Lower leg skin (tissue), 4 donors: ENCODE measurements at regions not wholly inside any gene's neighbourhood (a gene's known extent, or its start where the extent isn't known, plus 50 kb on each side); places are given as distances from the start of the nearest gene placed in this dataset.
"Not testable (repeated sequence)": the region's sequence is repeated elsewhere in the genome, so short reads cannot be mapped to it uniquely, and the experiment has no call there.

ENCODE experiments used
- DNase-seq, 2 donors: peaks; one replicate each; pipeline ENCODE4 v3.0.0-alpha.2; 2019; ENCODE audit warnings: low spot score in 2 of 2
- H3K4me3 ChIP-seq: fragments of 200-600 bp; sonication (generic); 2 replicates; pipeline ENCODE4 v1.5.1; 2017; ENCODE audit warnings: mild to moderate bottlenecking, low read depth; ENCODE audit not compliant: poor library complexity, severe bottlenecking
- WGBS, 2 donors: methylation state at CpG; one replicate each; pipeline ENCODE4 v1.1.5; 2018; 5-methylcytosine and 5-hydroxymethylcytosine counted together
- intact Hi-C: fragments of 100-400 bp; cut with DNase I; formaldehyde crosslinking; loops from one replicate; pipeline ENCODE4 v1.15.0; 2023; ENCODE audit warnings: low total_unique reads
- TF ChIP-seq, protein P1 (sequence below), 3 donors: fragments of 450-650 bp; IDR thresholded peaks; one replicate each; pipeline ENCODE4 v1.5.1; 2016; ENCODE audit warnings: antibody characterized with exemption in 3 of 3, mild to moderate bottlenecking in 3 of 3, moderate library complexity in 2 of 3

DNA sequence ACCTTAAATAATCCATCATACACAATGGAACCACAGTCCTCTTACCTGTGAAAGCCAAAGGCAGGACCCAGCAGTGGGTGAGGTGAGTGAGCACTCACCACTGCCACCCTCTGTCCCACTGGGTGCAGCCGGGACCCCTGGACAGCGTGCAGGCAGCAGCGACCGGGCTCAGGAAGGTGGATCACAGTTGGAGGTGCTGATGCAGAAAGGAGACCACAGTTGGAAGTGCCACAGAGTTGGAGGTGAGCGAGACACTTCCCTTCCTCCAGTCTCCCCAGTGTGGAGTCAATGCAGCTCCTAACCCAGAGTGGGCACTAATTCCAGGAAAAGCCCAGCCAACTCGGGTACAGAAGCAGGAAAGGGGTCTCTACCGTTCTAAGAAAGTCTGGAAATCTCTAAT, 323.0 kb downstream of the KLF13 start:
- intact Hi-C loops, H3K4me3 ChIP-seq, DNase-seq: not testable (repeated sequence)
- WGBS, 2 donors = 79 to 88% methylated on average over 7 of the region's 7 CpGs

DNA sequence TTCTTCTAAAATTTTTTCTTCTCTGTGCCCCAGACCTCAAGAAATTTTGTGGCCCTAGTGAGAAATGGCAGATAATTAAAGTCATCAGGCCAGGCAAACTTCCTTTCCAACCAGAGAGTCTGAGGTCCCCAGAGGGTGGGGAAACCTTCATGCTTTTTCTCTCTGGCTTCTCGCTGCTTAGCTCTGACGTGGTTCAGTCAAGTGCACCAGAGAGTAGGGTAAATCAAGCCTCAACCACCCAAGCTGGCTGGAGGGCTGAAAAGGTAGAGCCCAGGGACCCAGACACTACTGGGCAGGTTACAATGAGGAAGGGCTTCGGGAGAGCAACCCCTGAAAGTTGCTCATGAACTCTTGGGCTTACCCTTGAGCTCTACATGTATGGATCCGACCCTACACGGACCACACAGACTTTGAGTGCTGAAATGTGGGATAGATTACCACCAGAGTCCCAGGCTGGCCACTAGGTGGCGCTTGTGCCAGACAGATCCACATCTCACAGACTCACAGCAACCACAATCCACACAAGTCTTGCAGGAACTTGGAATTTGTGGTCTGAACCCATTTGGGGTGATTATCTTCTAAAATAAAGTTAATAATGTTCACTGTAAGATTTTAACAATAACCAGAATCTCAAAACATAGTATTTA, 323.5 kb downstream of the KLF13 start:
- H3K4me3 ChIP-seq, intact Hi-C loops: not testable (repeated sequence)
- WGBS, 2 donors = 0% methylated on average over 1 to 2 of the region's 6 CpGs
- peak in 1 of 2 donors; percentile 89 for DNase-seq

GRCh38 chr15:31656915-31657314, 330.3 kb downstream of the KLF13 start:
- DNase-seq, intact Hi-C loops, H3K4me3 ChIP-seq: not testable (repeated sequence)
- WGBS, 2 donors = 72 to 74% methylated on average over 8 of the region's 8 CpGs

DNA sequence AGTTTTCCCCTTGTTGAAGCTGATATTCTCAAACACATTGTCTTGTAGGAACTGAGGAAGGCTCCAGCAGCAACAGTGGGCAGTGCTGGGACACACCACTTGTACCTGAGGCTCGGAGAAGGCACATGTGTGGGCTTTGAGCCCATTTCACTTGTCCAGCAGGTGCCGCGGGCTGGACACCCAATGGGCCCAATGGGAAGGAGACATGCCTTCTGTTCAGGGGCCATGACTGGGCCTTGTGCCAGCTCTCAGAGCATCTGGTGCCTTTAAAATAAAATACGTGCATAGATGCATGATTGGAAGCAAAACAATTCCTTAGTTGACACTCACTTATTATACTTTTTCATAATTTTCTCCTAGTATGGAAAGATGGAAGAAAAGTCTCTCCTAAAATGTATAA, 334.2 kb downstream of the KLF13 start:
- intact Hi-C loops = no loop called here
- DNase-seq = no peak
- TF ChIP-seq, protein P1, sequence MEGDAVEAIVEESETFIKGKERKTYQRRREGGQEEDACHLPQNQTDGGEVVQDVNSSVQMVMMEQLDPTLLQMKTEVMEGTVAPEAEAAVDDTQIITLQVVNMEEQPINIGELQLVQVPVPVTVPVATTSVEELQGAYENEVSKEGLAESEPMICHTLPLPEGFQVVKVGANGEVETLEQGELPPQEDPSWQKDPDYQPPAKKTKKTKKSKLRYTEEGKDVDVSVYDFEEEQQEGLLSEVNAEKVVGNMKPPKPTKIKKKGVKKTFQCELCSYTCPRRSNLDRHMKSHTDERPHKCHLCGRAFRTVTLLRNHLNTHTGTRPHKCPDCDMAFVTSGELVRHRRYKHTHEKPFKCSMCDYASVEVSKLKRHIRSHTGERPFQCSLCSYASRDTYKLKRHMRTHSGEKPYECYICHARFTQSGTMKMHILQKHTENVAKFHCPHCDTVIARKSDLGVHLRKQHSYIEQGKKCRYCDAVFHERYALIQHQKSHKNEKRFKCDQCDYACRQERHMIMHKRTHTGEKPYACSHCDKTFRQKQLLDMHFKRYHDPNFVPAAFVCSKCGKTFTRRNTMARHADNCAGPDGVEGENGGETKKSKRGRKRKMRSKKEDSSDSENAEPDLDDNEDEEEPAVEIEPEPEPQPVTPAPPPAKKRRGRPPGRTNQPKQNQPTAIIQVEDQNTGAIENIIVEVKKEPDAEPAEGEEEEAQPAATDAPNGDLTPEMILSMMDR (IDR thresholded peaks at IDR 0.05) = no peak
- no peak overlapping the region for H3K4me3 ChIP-seq
- 79 to 93% methylated on average over 4 of the region's 4 CpGs for WGBS, 2 donors

- 91 to 94% methylated on average over 8 of the region's 8 CpGs for WGBS, 2 donors
- H3K4me3 ChIP-seq, DNase-seq, intact Hi-C loops: not testable (repeated sequence)
Measured at GRCh38 chr15:31665732-31666131, 339.1 kb downstream of the KLF13 start.

- DNase-seq, H3K4me3 ChIP-seq, intact Hi-C loops: not testable (repeated sequence)
- 90 to 95% methylated on average over 11 of the region's 11 CpGs for whole genome bisulfite sequencing, 2 donors
Measured at GRCh38 chr15:31669158-31669908, 342.7 kb downstream of the KLF13 start.

- intact Hi-C loops, DNase-seq, H3K4me3 ChIP-seq: not testable (repeated sequence)
- WGBS, 2 donors = 67 to 69% methylated on average over 3 of the region's 3 CpGs
Measured at GRCh38 chr15:31673263-31673662, 346.6 kb downstream of the KLF13 start.

- H3K4me3 ChIP-seq, intact Hi-C loops, DNase-seq: not testable (repeated sequence)
- 89 to 95% methylated on average over 1 of the region's 1 CpG for whole genome bisulfite sequencing, 2 donors
Measured at GRCh38 chr15:31681529-31682259, 348.6 kb upstream of the CHRNA7 start.

DNA sequence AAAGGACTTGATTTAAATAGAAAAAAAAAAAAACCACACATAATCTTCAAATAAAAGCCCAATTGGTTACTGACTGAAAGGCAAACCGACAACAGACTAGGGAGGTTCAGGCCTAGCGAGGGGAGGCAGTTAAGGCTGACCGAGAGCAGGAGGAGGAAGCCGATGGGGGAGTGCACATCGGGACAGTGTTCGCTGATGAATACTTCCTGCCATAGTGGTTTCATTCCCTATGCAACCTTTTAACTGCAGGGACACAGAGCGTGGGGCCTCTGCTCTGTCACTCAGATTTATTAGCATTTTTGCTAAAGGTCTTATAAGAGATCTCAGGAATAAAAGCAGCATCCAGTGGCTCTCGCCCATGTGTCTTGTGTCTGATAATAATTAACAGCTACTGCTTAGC, 343.2 kb upstream of the CHRNA7 start:
- H3K4me3 ChIP-seq, DNase-seq, intact Hi-C loops: not testable (repeated sequence)
- 73 to 82% methylated on average over 8 of the region's 8 CpGs for WGBS, 2 donors

GRCh38 chr15:31696509-31696908, 333.8 kb upstream of the CHRNA7 start:
- intact Hi-C loops, DNase-seq, H3K4me3 ChIP-seq: not testable (repeated sequence)
- 83% methylated on average over 3 of the region's 5 CpGs; no CpG with 5 or more reads in 1 of the 2 donors for whole genome bisulfite sequencing, 2 donors

DNA sequence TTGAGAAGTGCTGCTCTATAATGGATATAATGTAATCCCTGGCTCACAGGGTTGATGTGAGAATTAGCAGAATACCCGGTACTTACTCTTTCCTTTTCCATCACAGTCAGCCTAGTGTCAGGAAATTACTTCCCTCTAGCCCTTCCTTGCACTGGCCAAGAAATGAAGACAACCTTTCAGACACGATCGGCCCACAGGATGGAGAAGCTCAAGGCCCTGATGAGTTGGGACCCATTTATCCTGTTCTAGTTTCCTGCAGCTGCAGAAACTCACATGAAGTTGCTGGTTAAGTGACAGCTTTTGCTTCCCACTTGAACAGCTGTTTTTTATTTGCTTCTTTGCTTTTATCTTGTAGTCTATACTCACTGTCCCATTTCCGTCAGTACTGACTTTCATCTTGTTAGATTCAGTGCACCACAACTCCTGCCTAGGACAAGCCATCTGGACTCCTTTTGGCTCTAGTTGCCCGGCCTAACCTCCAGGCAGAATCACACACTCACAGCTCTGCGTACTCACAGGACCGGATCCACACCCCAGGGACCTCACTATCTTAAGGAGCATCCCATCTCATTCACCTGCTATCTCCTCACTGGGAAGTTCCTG, 325.1 kb upstream of the CHRNA7 start:
- intact Hi-C loops, H3K4me3 ChIP-seq, DNase-seq: not testable (repeated sequence)
- WGBS, 2 donors = 54 to 63% methylated on average over 4 of the region's 7 CpGs

DNA sequence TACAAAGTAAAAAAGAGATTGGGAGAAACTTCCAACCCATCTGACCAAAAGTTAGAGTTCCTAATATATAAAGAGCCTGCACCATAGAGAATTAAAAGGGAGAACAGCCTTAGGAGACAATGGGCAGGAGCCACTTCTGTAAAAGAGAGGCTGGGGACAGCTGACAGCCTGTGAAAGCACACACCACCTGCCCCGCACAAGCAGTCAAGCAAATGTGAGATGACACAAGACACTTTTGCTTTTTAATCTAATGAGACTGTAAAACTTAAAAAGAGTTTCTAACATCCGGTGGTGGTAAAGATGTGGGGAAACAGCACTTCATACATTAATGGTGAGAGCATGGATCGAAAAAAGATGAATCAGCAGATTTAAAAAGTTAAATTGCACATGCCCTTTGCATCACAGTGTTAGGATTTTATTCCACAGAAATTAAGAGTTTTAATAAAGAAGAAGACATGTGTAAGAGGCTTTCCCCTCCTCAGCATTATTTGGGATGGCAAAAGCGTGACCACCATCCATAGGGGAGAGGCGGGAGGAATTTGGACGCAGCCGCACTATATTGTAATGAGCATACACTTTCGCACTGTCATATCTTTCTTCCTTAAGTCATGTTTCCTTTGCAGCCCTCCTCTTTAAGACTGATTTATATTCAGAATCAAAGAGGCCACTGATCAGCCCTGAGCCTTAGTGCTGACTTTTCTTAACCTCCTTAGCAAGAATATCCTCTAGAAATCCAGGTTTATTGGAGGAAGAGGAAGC, 322.2 kb upstream of the CHRNA7 start:
- intact Hi-C loops, DNase-seq, H3K4me3 ChIP-seq: not testable (repeated sequence)
- 72 to 77% methylated on average over 2 of the region's 8 CpGs for WGBS, 2 donors
